ENCODE measurements at regions not wholly inside any gene's neighbourhood (a gene's known extent, or its start where the extent isn't known, plus 50 kb on each side); places are given as distances from the start of the nearest gene placed in this dataset.

DNA sequence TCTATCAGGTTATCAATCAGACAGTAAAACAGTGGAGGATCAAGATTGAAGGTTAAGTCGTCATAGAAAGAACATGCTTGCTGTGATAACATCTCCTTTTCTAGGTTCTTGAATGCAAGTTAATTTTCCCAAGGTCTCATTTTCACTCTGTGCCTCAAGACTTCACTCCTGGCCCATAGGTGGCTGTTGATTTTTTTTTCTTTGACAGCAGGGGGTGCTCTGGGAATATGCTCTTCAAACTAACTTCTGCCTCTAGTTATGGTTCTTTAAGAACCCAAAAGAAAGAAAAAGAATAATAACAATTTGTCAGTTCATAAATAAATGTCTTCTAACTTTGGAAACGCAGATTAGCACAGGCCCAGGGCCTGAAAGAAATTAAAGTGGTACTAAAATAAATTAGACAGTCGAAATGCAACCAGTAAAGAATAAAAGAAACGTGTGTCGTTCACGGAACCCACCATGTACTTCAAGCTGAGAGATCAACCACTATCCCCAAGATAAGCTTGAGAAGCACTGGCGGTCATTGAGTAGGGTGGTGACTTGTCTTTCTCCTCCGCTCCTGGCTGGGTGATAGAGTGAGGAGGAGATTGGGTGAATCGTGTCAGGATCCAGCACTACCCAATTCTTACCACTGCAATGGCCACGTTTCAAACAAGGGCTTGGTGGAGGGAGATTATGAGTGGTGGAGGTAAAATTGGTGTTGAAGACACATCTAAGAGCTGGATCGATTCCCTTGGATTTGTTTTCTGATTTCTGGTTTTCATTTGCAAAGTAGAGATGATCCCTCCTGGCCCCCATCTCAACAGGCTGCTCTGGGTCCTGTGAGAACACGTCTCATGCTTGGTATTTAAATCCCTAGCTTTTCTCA is 93.4 kb upstream of the IRX4 start:
- no peak for ATAC-seq
- DNase-seq (ENCODE audit: missing footprints) = no peak
- intact Hi-C loops (cut with DNase I) = loop anchor here (5.0 kb wide), 1 partner anchor 61 kb away; no protein-coding TSS in a partner anchor

DNA sequence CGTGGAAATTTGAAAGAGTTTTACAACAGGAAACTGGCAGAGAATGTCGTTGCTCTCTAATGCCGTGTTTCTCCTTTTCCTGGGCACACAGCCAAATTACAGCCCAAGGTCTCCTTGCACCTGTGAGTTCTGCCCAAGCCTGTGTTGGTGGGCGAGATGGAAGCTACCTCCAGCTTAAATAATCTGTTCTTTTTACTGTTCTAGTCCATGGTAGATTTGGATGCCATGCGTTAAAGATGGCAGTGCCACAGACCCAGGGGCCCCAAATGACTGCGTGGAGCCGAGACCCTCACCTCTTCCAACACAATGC is 92.6 kb upstream of the IRX4 start:
- DNase-seq (ENCODE audit: missing footprints) (no peak), ATAC-seq (no peak)
- intact Hi-C loops (cut with DNase I) = loop anchor here (5.0 kb wide), 1 partner anchor 62 kb away; no protein-coding TSS in a partner anchor

DNA sequence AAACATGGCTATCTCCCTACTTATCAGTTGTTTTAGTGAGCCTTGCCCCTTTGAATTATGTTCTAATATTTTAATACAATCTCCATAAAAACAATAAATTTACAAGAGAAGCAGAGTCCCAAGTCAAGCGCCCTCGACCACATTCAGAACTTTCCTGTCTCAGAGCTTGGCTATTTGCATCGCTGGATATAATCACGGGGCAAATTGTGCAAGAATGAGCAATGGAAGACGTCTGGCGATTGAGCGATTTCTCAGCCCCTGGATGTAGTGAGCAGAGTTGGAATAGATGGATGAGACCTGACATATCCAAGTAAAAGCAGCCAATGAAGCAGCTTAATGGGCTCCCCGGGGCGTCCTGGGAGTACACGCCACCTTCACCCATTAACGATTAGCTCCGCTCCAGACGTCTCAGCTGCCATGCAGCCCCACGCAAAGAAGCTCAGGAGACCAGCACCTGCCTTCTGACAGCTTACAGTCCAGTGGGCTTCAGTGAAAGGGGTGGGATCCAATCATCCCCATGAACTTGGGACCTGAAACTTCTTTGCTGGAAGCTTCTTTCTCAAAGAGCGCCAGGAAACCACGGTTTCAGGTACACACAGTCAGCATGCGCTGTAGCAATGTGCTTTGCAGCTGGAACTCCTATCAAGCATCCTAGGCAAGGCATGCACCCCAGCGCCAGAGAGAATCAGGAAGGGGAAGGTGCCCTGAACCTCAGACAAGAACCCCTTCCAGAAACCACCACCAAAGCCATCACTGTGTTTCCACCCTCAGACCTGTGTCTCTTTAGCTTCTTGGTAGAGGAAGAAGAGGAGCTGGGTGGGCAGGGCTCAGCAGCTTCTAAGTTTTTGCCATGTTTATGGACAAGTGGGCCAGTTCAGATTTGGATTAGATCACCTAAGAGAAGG is 92.0 kb upstream of the IRX4 start:
- intact Hi-C loops (cut with DNase I) = loop anchor here (5.0 kb wide), 1 partner anchor 63 kb away; no protein-coding TSS in a partner anchor
- DNase-seq (ENCODE audit: missing footprints) (no peak), ATAC-seq (no peak)

DNA sequence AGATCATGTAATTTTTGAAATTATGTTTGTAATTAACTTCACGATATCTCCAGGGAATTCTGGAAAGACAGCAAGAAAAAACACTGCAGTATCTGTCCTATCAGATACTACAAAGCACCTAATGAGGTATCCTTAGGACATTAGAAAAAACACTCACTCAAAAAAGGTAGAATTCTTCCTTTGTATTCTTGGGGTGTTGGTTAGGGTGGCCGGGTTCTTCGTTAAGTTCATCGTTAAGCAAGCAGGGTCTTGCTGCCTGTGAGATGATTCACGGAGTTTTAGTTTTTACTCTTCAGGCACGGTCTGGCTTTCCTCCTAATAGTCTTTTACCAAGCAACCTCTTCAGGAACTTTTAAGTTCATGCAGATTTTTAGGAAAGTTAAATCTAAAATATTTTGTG is 91.4 kb upstream of the IRX4 start:
- DNase-seq (ENCODE audit: missing footprints) (no peak), ATAC-seq (no peak)
- intact Hi-C loops (cut with DNase I) = no loop called here

DNA sequence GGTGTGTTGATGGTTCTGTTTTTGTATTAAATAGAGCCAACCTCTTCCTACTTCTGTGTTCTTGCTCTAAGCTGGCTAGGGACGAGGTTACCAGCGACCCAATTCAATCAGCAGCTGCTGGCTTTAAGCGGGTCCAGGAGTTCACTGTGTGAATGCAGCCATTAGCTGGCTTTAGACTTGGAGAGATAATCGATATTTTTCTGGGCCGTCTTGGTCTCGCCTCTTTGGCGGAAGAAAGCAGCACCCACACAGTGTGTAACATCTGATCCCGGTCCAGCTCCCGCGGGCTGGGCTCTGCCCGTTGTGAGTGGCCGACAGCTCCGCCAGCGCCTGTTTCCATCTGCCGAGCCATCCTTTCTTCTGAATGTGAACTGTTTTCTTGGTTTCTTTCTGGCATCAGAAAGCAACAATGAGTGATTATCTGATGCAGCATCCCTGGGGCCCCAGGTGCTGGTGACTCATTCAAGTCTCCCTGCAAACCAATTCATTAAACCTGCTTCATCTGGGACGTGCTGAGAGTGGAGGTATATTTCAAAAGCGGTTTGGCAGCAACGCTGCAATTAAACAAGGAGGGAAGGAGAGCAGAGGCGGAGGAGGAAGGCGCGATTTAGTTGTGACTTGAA is 90.8 kb upstream of the IRX4 start:
- ATAC-seq = no peak
- intact Hi-C loops (cut with DNase I) = no loop called here
- DNase-seq (ENCODE audit: missing footprints) = no peak

DNA sequence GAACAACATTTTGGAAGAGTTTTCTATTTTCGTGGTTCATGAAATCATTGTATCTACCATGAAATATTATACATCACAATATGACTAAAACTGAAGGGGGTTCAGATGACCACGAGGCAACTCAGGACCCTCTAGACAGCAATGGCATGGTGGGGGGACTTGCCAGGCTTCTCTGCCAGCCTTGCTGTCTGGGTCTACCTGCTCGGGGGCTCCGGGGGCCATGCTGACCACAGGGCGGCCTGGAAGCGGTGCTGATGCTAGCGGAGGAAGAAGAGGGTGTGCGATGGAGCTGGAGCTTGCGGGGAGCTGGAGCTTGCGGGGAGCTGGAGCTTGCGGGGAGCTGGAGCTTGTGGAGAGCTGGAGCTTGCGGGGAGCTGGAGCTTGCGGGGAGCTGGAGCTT is 89.2 kb upstream of the IRX4 start:
- no peak for ATAC-seq
- intact Hi-C loops (cut with DNase I) = no loop called here
- DNase-seq (ENCODE audit: missing footprints) = no peak

DNA sequence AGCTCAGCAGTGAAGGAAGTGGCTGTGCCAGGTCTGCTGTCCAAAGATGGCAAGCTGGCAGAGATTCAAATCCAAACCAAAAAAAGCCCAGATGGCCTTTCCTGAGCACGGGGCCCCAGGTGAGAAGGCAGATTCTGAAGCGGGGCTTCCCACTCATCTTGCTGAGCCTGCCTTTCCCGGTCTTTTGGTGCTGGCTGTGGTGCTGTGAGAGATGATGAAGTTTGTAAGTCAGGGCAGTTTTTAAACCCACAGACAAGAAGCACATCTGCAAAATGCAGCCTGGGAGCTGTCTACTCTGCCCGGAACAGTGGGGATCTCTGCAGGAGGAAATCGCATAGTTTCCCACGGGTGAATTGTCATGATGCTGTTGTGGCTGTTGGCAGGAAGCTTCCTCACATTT is 85.0 kb upstream of the IRX4 start:
- DNase-seq (ENCODE audit: missing footprints) (no peak), ATAC-seq (no peak)
- intact Hi-C loops (cut with DNase I) = no loop called here

DNA sequence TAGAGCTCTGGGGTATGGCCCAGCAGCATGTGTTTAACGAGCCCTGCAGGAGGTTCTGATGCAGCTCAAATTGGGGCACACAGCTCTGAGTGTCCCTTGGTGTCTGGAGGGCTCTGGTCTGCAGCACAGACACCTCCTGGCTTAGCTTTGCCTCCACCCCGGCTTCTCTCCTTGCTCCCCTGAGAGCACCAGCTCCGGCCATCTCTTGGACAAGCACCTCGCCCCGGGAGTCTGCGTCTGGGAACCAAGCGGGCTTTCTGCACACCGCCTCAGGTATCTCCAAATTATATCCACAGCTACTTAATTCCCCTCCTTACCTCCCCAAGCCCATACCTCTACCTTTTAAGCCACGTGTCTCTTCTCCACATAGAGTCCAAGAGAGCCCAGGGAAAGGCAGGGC is 83.7 kb upstream of the IRX4 start:
- intact Hi-C loops (cut with DNase I) = no loop called here
- peak; percentile 62 for DNase-seq (ENCODE audit: missing footprints)
- no peak for ATAC-seq

DNA sequence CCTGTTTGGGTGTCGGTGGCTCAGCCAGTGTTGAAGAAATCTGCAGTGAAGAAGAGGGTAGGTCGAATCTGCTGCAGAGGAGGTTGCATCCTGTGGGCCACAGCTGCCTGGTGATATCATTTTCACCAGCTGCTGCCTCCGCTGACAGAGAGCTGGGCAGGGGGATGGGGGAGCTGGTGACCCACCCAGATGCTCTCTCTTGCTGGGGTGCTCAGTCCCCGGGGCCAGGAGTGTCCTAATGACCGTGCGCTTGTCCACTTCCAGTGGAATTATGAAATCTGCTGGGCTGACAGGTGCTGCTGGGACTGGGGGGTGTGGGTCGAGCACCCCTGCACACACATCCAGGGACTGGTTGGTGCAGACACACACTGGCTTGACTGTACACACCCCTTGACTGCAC is 83.2 kb upstream of the IRX4 start:
- DNase-seq (ENCODE audit: missing footprints) (no peak), ATAC-seq (no peak)
- intact Hi-C loops (cut with DNase I) = no loop called here

DNA sequence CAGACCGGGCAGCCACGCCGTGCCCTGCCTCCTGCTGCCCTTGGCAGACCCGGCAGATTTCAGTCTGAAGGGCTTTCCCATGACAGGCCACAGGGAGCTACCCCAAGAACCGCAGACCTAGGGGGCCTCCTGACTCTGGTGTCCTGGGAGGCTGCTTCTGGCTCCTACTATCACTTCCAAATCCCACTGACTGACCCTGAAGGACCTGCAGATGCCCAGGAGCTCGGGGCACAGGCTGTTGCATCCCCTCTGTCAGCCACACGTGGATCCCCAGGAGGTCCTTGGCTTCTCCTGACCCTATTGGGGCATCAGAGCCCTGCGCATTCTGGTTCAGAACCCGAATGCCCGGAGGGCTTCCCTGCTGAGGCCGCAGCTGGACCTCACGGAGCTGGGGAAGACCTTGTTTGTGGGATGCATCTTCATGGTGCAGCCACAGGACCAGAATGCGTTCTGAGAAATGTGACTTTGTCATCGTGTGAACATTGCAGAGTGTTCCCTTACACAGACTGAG is 81.3 kb upstream of the IRX4 start:
- intact Hi-C loops (cut with DNase I) = no loop called here
- DNase-seq (ENCODE audit: missing footprints) = no peak
- no peak for ATAC-seq

DNA sequence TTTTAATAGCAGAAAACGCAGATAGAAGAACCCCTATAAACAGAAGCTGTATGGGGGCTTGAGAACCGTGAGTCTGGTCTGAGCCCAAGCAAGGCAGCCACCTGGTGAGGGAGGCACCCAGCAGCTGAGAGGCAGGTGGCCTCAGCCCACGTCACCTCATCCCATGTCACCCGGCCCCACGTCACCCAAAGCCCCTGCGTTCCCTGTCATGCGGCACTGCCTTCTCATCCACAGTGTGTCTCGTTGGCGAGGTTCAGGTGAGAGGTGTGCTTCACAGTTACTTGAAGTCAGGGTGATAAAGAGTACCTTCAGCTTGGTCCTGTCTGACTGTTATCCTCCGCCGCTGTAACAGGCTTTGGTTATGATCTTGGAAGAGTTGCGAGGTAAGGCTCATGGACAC is 80.6 kb upstream of the IRX4 start:
- intact Hi-C loops (cut with DNase I) = no loop called here

DNA sequence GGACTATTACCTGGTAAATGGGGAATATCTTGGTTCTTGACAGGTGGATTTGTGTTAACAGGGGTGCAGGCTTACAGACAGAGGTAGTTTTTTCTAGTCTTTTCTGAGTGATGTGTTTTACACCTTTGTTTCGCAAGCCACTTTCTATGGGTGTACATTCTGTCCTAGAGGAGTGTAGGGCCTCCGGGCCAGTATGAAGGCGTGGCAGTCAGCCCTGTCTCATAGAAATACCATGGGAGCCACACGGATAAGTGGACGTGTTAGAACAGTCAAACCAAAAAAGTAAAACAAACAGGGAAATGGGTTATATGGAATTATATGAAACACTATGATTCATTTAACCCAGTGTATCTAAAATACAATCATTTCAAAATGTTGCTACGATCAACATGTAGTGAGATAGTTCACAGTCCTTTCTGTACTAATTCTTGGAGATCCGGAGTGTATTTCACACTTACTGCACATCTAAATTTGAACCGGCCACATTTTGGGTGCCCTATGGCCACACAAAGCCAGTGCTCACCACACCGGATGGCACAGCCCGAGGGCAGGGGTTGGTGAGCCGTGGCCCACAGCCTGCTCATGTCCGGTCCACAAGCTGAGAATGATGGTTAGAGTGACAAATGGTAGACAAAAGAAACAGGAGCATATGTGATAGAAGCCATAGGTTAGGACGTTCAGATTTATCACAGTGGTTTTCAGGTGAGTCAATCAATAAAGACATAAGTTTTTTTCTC is 80.1 kb upstream of the IRX4 start:
- ATAC-seq (no peak), DNase-seq (ENCODE audit: missing footprints) (no peak)
- intact Hi-C loops (cut with DNase I) = no loop called here

More for the DNA sequence above, 80.6 kb upstream of the IRX4 start:
- no peak for DNase-seq (ENCODE audit: missing footprints)
- no peak for ATAC-seq

DNA sequence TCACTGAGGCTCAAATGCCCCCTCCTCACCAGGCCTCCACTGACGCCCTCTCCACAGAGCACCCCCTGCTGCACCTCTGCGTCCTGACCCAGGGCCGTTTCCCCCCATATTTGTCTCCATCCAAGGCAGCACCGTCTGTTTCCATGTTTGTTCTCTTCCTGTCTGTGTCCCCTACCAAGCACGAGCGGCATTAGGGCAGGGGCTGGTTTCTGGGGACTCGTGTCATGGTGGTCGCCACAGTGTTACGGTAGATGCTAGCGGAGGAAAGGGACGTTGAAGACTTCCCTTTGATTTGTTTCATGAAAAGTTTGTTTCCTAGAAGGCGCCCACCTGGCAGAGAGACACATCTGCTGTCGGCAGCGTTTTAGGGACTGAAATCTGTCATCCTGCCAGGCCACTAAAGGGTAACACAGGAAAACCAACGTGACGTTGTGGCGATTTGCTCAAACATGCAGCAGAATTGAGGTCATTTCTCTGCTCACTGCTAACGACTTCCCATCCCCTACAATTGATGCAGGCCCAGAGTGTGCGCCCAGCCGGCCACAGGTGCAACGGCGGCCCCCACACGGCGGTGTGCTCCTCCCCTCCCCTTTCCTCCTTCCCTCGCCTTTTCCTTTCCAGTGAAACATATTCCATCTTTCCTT is 79.3 kb upstream of the IRX4 start:
- ATAC-seq = no peak
- intact Hi-C loops (cut with DNase I) = no loop called here
- no peak for DNase-seq (ENCODE audit: missing footprints)

DNA sequence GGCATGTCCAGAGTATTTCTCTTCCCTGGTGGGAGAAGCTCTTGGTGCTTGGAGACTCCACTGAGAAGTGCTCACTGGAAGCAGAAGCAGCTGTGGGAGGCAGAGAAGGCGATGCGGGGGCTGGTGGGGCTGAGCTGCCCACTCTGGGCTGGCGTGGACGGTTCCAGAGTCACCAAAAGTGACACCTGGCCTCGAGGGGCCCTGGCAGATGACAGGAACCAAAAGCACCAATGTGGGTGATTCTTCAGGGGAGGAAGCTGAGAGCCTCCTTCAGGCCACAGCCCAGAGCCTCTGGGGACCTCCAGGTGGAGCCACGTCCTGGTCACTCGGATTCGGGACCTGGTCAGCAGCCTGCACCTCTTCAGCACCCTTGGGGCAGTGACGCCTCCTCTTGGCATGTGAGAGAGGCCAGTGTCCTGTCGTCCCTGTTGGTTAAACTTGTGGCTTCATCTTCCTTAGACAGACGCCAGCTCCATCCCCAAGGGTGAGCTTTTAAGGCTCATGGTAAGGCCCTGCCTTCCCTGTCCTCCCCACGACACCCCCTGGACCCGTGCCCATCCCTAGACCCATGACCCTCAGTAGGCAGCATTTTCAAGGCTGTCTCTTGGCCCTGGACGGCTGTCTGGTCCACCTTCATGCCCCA is 78.7 kb upstream of the IRX4 start:
- intact Hi-C loops (cut with DNase I) = no loop called here
- DNase-seq (ENCODE audit: missing footprints) = no peak
- ATAC-seq = no peak

DNA sequence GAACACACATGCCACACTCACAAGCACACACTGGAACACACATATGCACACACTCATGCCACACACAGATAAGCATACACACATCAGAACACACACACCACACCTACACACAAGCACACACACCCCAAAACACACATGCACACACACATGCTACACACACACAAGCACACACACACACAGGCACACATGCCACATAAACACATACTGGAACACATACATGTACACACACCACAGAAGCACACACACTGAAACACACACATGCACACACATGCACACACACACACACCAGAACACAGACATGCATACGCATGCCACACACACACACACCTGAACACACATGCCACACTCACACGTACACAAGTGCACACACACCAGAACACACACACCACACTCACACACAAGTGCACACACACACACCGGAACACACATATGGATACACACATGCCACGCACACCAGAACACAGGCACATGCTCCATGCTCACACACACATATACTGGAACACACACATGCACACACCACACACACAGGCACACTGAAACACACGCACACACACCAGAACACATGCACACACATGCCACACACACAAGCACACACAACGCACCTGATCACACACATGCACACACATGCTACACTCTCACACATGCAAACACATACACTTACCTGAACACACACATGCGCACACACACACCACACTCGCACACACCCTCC is 78.0 kb upstream of the IRX4 start:
- intact Hi-C loops (cut with DNase I) = no loop called here
- ATAC-seq (no peak), DNase-seq (ENCODE audit: missing footprints) (no peak)

DNA sequence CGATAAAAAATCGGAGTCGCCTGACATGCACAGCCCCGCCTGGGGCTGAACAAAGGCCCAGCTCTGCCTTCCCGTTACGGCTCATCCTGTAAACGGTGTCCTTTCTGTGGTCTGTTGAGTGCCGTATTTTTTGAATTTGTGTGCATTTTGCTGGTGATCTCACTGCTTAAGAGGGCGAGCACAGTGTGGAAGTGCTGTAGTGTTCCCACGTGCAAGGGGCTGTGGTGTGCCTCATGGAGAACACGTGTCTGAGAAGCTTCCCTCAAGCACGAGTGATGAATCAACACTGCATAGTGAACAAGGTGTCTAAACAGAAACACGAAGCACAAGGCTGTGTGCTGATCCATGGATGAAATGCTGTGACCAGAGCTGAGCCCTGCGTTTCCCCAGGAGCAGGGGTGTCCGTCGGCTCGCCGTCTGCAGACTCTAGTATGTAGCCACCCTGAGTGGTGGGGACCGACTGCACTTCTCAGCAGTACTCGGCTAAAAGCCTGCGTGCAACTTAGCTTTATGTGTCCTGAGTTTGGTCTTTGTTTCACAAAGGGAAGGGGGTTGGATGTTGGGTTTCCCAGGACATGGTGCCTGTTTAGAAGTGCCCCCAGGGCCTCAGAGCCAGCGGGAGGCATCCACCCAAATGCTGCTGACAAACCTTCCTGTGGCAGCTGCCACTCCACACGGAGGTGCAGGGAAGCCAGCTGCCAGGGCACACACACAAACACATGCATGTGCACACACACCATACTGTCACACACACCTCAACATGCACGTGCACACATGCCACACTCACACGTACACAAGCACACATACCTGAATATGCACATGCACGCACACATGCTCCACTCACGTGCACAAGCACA is 77.2 kb upstream of the IRX4 start:
- intact Hi-C loops (cut with DNase I) = no loop called here
- DNase-seq (ENCODE audit: missing footprints) = no peak
- no peak for ATAC-seq

Data from Right ventricle myocardium inferior (tissue), 1 donor.